ENCODE measurements at regions not wholly inside any gene's neighbourhood (a gene's known extent, or its start where the extent isn't known, plus 50 kb on each side); places are given as distances from the start of the nearest gene placed in this dataset.
"Not testable (repeated sequence)": the region's sequence is repeated elsewhere in the genome, so short reads cannot be mapped to it uniquely, and the experiment has no call there.

DNA sequence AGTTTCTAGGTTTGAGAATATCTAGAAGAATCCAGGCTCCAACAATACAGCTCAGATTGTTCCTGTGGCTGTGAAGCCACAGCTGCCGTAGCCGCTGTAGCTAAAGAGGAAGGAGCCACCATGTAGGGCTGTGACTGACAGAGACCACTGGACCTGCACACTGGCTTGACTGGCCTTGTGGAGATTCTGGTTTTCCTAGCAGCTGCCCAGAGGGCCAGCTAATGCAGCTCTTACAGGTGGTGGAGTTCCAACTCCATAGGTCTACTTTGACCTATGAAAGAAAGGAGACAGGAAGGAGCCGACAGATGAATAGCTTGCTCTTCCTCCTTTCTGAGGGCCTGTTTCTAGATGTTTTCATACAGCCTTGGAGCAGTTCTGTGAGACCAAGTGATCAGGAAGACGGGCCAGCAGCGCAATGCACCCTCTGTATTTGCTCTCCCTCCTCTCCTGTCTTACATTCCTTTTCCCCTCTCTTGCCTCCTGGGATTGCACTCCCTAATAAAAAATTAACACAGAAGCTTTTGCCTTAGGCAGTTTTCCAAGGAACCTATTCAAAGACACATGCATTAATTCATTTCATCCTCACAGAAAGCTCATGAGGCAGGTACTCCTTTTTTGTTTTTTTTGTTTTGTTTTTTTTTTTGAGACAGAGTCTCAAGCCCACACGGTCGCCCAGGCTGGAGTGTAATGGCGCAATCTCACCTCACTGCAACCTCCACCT is 51.8 kb upstream of the MYB start:
- DNase-seq = peak; percentile 75

DNA sequence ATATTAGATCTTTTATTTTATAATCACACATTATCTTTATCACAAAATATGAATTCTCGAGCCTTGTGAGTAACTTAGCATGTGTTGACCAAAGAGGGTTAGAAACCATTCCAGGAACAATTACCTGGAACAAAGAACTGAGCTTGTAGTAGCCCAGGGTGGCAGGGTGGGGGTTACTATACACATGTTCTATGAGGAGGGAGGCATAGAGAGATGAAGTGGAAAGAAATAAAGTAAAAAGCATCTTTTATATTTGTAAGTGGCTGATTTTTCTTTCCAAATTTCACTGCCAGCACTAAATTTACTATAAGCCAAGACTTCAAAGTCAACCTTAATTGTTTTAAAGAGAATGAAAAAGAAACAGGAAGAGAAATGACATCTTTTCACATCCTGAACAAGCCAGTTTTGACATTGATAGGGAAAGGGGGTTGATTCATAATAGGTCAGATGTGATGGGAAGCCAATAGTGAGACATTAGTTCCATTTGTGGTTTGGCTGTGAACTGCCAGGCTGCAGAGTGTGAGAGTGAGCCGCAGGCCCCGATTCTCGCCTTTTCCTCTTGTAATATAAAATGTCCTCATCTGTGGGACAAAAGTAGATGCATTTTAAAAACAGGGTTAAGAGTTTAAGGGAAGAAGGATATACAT is 52.7 kb upstream of the MYB start:
- DNase-seq = no peak

DNA sequence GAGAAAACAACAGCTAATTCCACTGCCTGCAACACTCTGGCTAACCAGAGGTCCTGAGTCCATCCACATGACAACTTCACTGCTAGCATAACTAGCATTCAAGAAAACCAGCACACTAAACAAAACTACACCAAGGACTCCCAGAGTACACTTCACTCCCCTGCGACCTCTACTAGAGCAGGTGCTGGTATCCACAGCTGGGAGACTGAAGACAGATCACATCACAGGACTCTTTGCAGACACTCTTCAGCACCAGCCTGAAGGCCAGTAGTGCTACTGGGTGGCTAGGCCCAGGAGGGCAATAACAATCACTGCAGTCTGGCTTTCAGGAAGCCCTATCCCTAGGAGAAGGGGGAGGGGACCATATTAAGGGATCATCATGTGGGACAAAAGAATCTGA is 54.4 kb upstream of the MYB start:
- DNase-seq = no peak

DNA sequence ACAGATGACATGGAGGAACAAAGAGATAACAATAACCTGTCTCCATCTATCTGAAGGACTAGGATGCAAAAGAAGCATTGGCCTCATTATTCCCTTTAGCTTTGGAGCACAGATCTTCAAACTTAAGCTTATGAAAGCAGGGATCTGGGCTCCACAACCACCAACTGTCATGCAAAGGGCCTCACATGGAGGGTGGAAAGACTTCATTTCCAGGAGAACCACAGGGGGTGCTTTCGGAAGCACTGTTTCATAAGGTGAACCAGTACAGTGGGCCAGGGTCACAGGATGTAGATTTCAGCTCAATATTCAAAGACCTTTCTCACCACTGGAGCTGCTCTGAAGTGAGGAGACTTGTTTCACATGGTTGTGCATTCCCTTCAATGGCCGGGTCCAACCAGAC is 55.1 kb upstream of the MYB start:
- DNase-seq = no peak

DNA sequence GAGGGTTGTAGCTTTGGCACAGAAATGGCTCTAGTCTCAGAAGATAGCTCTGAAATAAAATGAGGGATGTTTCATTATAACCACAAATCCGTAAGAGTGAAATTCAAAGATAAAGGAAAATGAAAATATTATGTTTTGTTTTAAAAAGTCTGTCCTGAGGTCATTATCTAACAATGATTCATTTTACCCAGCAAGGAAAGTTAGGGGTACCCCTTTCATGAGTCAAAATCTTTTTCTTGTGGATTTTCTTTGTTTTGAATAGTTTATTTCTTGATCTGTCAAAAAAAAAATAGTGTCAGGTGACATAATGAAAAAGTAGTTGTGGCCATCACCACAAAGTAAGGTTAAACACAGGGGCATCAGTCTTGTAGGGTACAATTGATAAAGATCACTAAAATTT is 59.7 kb upstream of the MYB start:
- no peak for DNase-seq

DNA sequence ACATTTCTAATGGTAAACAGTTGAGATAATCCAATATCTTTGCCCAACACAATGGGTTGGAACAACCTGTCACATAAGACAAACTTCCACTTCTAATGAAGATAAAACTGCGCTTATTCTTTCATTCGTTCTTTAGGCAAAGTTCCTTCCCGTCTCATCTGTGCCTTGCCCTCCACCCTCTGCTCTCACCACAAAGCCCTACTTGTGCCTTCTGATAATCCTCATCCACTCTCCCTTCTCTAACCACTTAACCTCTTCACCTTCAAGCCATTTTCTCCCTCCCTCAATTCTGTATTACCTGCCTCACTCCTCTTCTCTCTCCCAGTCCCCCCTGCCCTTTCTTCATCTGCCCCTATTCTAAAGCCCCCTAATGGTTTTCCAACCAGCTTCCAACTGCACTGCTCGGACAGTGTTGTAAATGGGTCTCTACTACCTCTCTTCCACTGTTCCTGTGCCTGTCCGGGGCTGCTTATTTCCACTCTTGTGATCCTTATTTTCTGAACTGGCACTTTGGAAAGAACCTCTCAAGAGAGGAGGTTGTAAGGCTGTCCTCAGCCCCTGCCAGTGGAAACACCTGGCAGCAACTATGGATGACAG is 62.9 kb upstream of the MYB start:
- no peak for DNase-seq

DNA sequence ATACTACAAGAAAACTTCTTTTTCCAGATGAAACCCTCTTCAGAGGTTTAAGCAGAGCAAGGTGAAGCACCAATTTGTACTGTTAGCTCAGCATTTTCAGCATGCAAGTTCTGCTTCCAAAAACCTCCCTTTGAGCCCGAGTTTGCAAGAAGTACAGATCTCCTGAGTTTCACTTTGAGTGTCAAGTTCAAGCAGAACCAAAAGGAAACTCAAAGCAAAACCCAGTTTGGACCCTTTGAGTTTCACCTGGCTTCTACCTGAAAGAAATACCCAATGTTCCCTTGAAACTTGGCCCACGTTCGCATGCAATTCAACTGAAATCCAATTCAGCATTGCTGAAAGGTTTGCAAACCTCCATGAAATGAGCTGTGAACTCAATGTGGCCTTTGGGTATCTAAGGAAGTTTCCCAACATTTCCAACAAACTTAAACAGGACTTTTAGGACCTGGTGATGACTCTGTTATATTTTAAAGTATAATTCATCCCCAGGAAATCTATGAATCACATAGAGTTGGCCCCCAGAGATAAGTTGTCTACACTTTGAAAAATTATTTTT is 62.9 kb upstream of the HBS1L start:
- DNase-seq = no peak

DNA sequence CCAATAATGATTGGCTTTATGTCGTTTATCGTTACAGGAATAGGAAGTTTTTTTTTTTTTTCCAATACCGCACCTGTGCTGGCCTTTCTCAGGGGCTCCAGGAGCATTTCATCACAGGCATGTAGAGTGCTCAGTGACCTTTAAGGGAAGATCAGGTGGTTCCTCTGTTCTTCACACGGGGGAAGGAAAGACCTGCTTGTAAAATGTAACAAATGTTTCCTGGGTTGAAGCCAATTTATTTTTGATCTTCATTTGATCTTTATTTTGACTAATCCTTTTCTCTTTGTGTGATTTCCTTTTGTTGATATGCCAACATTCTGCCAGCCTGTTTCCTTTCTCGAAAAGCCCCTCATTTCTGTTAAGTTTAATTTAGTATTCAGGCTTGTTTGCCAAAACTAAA is 61.9 kb upstream of the HBS1L start:
- DNase-seq = no peak

DNA sequence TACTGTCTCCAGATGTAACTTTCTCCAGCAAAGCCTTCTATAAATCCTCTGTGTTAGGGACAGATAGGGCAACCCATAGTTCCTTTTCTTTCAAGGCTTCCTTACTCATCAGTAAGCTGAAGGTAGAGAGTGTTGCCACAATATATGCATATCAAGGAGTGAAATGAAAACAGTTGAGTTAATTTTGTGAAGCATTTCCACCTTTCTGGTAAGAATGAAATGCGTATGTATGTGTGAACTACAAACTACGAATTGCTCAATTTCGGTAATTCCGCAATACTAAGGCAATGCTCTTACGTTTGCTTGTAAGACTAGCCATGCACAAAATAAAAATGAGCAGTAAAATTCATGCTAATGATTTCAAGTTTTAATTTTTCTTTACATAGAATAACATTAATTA is 61.2 kb upstream of the HBS1L start:
- DNase-seq = no peak

DNA sequence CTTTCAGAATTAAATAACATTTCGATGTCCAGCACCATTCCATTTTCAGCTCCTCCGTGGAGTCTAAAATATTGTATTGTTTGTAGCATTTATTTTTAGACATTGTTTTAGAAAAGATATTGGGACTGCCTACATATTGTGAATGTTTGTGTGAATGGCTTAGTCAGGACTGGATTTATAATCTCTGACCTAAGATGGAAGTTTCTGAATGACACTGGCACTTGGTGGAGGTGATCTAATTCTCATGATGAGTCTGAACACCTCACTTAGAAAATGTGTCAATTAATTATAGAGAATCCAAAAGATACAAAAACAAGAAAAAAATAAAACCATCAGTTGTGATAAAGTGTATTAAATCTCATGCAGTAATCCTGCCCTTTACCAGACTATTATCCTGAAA is 60.8 kb upstream of the HBS1L start:
- DNase-seq = no peak

DNA sequence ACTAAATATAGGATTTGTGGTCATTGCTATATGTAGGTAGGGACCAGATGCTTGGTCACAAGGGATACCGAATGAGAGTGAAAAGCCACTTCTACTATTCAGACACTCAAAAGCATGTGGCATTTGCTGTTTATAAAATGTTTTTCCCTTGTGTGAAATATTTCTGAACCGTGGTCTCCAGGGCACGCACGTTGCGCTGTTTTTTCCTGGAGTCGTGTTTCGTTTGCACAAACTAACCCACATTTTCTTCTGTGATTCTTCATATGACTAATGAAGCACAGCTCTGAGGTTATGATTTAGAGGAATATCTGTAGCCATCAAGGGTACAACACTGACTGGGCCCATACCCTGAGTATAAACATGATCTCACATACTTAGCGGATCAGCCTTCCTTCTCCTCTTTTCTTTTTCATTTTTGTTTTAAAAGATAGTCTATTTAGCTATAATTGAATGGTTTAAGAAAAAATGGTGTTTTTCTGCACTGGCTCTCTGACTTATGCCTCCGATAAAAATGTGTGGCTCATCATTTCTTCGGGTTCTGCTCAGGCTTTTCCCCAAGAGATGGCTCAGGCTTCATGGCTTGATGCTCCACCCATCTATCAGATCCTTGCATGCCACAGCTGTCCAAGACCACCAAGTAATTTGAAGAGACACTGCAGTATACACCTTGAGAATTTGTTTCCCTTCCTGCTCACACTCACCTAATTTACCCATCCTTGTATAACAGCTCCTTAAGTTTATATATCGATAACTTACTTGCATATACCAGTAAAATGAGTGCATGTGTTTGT is 59.9 kb upstream of the HBS1L start:
- DNase-seq = peak; percentile 71

DNA sequence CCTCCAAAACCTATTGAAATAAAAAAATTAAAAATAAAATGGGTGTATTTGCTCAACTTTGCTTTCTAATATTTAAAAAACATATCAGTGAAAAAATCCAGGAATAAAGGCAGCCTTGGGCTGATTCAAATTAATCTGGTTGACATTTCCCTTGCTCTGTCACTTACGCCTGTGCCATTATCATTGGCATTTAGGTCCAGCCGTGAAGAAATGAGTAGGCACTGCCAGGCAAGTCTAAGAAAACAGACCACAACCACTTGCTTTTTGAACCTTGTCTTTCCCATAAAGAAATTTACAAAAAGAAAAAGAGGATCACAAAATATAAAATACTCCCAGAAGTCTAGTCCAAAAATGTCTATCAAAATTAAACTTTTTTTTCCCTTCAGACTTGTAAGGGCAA is 59.2 kb upstream of the HBS1L start:
- DNase-seq = no peak

DNA sequence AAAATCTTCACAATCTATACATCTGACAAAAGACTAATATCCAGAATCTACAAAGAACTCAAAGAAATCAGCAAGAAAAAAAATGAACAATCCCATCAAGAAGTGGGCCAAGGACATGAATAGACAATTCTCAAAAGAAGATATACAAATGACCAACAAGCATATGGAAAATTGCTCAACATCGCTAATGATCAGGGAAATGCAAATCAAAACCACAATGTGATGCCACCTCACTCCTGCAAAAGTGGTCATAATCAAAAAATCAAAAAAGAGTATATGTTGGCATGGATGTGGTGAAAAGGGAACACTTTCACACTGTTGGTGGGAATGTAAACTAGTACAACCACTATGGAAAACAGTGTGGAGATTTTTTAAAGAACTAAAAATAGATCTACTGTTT is 58.3 kb upstream of the HBS1L start:
- DNase-seq = not testable (repeated sequence)

DNA sequence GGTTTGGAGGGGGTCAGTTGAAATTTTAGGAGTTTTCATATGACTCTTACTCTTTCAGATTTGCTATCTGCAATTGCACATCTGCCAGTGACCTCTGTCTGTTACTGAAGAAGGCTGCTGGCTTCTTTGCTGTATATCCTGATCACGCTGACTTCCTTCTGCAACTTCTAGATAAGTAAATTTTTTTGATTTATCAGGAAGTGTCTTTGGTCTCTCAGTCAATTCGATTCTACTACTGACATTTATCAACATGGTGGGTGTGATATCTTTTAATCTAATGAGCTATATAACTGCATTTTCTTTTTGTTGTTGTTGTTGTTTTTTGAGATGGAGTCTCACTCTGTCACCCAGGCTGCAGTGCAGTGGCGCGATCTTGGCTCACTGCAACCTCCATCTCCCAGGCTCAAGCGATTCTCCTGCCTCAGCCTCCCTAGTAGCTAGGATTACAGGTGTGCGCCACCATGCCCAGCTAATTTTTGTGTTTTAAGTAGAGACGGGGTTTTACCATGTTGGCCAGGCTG is 55.7 kb upstream of the HBS1L start:
- not testable (repeated sequence) for DNase-seq

DNA sequence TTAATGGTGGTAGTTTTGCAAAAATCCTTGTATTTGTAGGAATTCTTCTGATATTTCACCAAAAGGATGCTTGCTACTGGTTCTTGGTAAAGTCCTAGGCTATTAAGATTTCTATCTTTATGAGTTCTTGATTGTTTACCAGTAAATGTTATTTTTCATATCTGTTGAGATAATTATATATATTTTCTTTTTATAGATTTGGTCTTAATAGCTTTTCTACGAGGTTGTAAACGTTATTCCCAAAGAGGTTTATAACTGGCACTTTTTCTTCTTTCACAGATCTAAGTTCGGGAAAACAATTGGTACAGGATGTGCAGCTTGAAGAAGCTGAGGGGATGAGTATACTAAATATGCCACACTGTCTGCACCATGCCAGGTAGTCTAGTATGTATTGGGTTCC is 55.1 kb upstream of the HBS1L start:
- DNase-seq = no peak

DNA sequence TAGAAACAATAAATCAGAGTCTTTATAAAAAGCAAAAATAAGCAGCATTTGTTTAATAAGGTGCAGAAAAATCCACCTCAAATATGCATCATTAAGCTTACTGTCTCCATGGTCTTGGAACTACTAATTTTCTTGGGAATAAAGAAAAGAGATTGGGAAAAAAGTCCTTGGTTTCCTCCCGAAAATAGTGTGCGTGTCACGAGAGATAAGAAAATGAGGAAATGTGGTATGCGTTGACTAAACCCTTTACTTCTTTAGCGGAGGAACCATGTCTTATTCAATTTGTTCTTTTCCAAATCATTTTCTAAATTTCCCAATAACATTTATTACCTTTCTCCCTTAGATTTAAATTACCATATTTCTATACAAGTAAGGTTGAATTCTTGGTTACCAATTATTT is 54.1 kb upstream of the HBS1L start:
- no peak for DNase-seq

DNA sequence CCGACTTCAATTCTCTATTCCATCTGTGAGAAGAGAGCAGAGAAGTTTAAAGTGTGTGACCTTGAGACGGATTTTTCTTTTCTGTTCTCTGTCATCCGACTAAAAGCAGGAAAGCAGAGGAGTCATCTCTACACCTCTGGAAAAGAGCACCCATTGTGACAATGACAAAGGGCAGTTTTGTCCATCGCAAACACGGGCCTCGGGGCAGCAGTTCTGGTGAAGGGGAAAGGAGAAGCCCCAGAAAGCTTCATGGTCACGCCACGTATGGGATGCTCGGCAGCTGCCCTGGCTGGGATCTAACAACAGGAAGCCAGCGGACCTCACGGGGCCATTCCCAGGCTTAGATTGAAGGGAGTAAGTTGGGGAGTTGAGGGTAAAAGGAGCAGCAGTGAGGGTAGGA is 52.0 kb upstream of the HBS1L start:
- no peak for DNase-seq

DNA sequence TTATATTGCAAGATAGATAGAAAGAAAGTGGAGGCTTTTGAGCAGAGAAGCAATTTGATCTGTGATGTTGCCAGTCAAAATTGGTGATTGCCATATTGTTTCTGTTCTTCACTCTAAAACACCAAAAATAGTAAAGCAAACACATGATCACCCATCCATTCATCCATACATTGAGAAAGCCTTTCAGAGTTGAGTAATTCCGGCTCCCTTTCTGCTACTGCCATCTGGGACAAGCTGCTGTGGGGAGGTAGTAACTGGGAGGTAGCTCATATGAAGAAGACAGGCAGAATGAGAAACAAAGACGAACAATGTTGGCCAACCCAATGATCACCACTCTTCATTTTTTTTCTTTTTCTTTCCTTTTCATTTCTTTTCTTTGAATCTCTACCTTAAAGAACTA is 51.1 kb upstream of the HBS1L start:
- no peak for DNase-seq

DNA sequence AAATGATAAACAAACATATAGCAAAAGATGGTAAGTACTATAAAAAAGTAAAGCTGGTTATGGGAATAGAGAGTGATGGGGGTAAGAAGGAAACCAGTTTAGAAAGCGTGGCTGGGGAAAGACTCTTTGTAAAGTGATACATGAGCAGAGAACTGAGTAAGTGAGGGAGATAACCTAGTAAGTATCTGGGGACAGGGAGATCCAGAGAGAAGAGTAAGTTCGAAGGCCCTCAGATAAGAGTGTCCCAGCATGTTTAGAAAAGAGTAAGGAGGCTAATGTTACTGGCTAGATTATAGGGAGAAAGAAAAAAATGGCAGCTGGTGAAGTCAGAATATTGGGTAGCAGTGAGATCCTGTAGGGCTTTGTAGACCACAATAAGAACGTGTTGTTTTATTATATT is 50.7 kb upstream of the HBS1L start:
- no peak for DNase-seq
